Panc1 (cell line): ENCODE measurements at regions not wholly inside any gene's neighbourhood (a gene's known extent, or its start where the extent isn't known, plus 50 kb on each side); places are given as distances from the start of the nearest gene placed in this dataset.

Source experiments
- ATAC-seq: fragments of 200-7000 bp; cut with Tn5 transposase; 2 replicates; pipeline ENCODE4 v1.9.1; 2020; ENCODE audit warnings: mild to moderate bottlenecking, moderate library complexity
- BruUV-seq: library from RNA; stranded (reverse); fragments of 400-500 nt; replicated peaks from 2 replicates; lab custom pipeline; 2021; lab: Mats Ljungman, UMichigan
- CTCF ChIA-PET: fragments of 300-600 bp; sonication (Branson Sonifier 250); formaldehyde crosslinking; loops from one replicate; lab custom pipeline; 2022; ENCODE audit warnings: antibody characterized with exemption; lab: Charles Lee
- POLR2A ChIA-PET: fragments of 300-600 bp; sonication (Branson Sonifier 250); formaldehyde crosslinking; loops from one replicate; lab custom pipeline; 2022; ENCODE audit warnings: antibody characterized with exemption; lab: Charles Lee
- DNase-seq: peaks from one replicate; pipeline ENCODE4 v3.0.0-alpha.2; 2010; ENCODE audit warnings: low read depth, low spot score
- H3K27ac ChIP-seq: 2 replicates; pipeline ENCODE4 v1.5.1; 2011; ENCODE audit warnings: mild to moderate bottlenecking, low read length, inconsistent platforms
- H3K27me3 ChIP-seq: fragments of 200-500 bp; sonication (Bioruptor generic); 2 replicates; pipeline ENCODE4 v1.6.0; 2014; ENCODE audit warnings: low read length, inconsistent platforms; ENCODE audit not compliant: control insufficient read depth, insufficient read depth
- H3K36me3 ChIP-seq: fragments of 200-500 bp; sonication (Bioruptor generic); 2 replicates; pipeline ENCODE4 v1.5.1; 2014; ENCODE audit warnings: inconsistent platforms, mild to moderate bottlenecking, low read length, moderate library complexity; ENCODE audit not compliant: control insufficient read depth, insufficient read depth
- H3K4me1 ChIP-seq: 2 replicates; pipeline ENCODE4 v1.5.1; 2011; ENCODE audit warnings: inconsistent platforms, mild to moderate bottlenecking, low read length, moderate library complexity; ENCODE audit not compliant: control insufficient read depth, insufficient read depth
- H3K4me3 ChIP-seq, 2 experiments: 2 replicates each; pipeline ENCODE4 v1.5.1; 2011 to 2012; ENCODE audit warnings: low read depth in 2 of 2, low read length in 2 of 2, mild to moderate bottlenecking in 2 of 2, inconsistent platforms in 1 of 2, moderate library complexity in 1 of 2
- H3K9me3 ChIP-seq: fragments of 200-500 bp; sonication (Bioruptor generic); 2 replicates; pipeline ENCODE4 v1.5.1; 2014; ENCODE audit warnings: low read depth, mild to moderate bottlenecking, inconsistent platforms, low read length, moderate library complexity; ENCODE audit not compliant: control insufficient read depth, insufficient read depth
- POLR2AphosphoS5 ChIP-seq: IDR thresholded peaks from 2 replicates; pipeline ENCODE4 v1.6.1; 2012; ENCODE audit warnings: mild to moderate bottlenecking, low read depth, low read length, moderate library complexity
- SIN3A ChIP-seq: IDR thresholded peaks from 2 replicates; pipeline ENCODE4 v1.6.1; 2012; ENCODE audit warnings: low read depth, mild to moderate bottlenecking, low read length, moderate library complexity, borderline replicate concordance; ENCODE audit not compliant: insufficient read depth
- TCF7L2 ChIP-seq: IDR thresholded peaks from 2 replicates; pipeline ENCODE4 v1.6.1; 2011; ENCODE audit warnings: mild to moderate bottlenecking, low read depth, low read length, inconsistent platforms
- in situ Hi-C: cut with HindIII; loops from 2 replicates; pipeline ENCODE4 v1.10.0; 2016; ENCODE audit warnings: low sequenced_read_pairs, low pct_unique_long_range_greater_than_20kb
- intact Hi-C: fragments of 100-400 bp; cut with micrococcal nuclease; formaldehyde crosslinking; loops from one replicate; pipeline ENCODE4 v1.10.0; 2022; ENCODE audit not compliant: unreplicated experiment
- TF ChIP-seq, protein P1 (sequence below), 2 experiments: IDR thresholded peaks; 2 replicates each; pipeline ENCODE4 v1.6.1; 2011 to 2012; ENCODE audit warnings: low read depth in 2 of 2, control low read depth in 1 of 2, low read length in 1 of 2, mild to moderate bottlenecking in 1 of 2, moderate library complexity in 1 of 2; ENCODE audit not compliant: insufficient read depth in 1 of 2
- TF ChIP-seq, protein P2 (sequence below): fragments of 450-650 bp; IDR thresholded peaks from 2 replicates; pipeline ENCODE4 v1.5.1; 2017; ENCODE audit warnings: mild to moderate bottlenecking

DNA sequence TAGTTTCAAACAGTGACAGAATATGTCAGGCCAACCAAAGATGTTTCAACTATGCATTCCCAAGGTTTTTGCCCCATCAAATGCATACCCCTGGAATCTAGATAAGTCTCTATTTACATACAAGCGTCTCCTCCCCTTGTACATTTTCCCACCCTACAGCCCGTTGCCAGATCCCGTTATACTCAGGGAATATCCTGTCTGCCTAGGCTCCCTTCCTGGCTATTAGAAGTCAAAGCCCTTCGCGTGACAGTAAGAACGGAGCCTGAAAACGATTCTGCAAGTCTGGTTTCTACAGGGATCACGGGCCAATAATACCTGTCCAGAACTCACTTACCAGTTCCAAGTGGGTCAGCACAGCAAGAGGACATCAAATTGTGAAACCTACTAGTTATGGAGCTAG is 134.8 kb downstream of the LACC1 start:
- POLR2A ChIA-PET = no interaction called here
- H3K9me3 ChIP-seq = no peaks in the 10 kb centered on the region
- ATAC-seq (no peak), DNase-seq (no peak)
- H3K4me3 ChIP-seq = no peak overlapping the region
- H3K27ac ChIP-seq = no peak overlapping the region
- no TSS peak for BruUV-seq
- H3K4me1 ChIP-seq = no peaks in the 10 kb centered on the region
- intact Hi-C loops (no loop called here), in situ Hi-C loops (no loop called here)
- H3K27me3 ChIP-seq = no peaks in the 10 kb centered on the region
- TF ChIP-seq TCF7L2 = no peak
- no peak for TF ChIP-seq POLR2AphosphoS5
- CTCF ChIA-PET = no interaction called here
- no peaks in the 10 kb centered on the region for H3K36me3 ChIP-seq

DNA sequence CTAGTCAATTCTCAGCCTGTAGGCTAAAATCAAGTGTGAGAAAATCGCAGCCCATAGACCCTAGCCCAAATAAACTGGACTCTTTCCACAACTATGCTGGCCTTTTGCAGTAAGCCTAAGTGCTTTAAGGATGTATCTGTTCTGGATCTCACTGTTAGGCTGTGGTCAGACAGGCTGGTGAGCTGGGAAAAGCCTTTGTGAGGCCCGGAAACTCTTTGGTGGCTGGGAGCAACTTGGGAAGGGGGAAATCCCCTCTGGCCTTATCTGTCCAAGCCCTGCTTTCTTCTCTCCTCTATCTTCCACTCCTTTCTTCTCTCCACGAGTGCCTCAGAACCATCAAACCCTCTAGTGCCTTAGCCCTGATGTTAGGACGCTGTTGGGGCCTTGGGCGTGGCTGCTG is 135.4 kb downstream of the LACC1 start:
- no peaks in the 10 kb centered on the region for H3K27me3 ChIP-seq
- ChIA-PET POLR2A (no interaction called here), CTCF (no interaction called here)
- no peak overlapping the region for H3K27ac ChIP-seq
- TF ChIP-seq, protein P1, sequence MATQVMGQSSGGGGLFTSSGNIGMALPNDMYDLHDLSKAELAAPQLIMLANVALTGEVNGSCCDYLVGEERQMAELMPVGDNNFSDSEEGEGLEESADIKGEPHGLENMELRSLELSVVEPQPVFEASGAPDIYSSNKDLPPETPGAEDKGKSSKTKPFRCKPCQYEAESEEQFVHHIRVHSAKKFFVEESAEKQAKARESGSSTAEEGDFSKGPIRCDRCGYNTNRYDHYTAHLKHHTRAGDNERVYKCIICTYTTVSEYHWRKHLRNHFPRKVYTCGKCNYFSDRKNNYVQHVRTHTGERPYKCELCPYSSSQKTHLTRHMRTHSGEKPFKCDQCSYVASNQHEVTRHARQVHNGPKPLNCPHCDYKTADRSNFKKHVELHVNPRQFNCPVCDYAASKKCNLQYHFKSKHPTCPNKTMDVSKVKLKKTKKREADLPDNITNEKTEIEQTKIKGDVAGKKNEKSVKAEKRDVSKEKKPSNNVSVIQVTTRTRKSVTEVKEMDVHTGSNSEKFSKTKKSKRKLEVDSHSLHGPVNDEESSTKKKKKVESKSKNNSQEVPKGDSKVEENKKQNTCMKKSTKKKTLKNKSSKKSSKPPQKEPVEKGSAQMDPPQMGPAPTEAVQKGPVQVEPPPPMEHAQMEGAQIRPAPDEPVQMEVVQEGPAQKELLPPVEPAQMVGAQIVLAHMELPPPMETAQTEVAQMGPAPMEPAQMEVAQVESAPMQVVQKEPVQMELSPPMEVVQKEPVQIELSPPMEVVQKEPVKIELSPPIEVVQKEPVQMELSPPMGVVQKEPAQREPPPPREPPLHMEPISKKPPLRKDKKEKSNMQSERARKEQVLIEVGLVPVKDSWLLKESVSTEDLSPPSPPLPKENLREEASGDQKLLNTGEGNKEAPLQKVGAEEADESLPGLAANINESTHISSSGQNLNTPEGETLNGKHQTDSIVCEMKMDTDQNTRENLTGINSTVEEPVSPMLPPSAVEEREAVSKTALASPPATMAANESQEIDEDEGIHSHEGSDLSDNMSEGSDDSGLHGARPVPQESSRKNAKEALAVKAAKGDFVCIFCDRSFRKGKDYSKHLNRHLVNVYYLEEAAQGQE (IDR thresholded peaks at IDR 0.05; ENCODE audit: insufficient read depth in 1 of 2, low read depth in 2 of 2, low read length in 1 of 2) = no peak
- TF ChIP-seq TCF7L2 = no peak
- TF ChIP-seq SIN3A = no peak
- TF ChIP-seq POLR2AphosphoS5 = no peak
- TF ChIP-seq, protein P2, sequence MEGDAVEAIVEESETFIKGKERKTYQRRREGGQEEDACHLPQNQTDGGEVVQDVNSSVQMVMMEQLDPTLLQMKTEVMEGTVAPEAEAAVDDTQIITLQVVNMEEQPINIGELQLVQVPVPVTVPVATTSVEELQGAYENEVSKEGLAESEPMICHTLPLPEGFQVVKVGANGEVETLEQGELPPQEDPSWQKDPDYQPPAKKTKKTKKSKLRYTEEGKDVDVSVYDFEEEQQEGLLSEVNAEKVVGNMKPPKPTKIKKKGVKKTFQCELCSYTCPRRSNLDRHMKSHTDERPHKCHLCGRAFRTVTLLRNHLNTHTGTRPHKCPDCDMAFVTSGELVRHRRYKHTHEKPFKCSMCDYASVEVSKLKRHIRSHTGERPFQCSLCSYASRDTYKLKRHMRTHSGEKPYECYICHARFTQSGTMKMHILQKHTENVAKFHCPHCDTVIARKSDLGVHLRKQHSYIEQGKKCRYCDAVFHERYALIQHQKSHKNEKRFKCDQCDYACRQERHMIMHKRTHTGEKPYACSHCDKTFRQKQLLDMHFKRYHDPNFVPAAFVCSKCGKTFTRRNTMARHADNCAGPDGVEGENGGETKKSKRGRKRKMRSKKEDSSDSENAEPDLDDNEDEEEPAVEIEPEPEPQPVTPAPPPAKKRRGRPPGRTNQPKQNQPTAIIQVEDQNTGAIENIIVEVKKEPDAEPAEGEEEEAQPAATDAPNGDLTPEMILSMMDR = no peak
- intact Hi-C loops (no loop called here), in situ Hi-C loops (no loop called here)
- BruUV-seq = no TSS peak
- DNase-seq (no peak), ATAC-seq (no peak)
- no peaks in the 10 kb centered on the region for H3K4me1 ChIP-seq
- H3K4me3 ChIP-seq = no peak overlapping the region
- no peaks in the 10 kb centered on the region for H3K9me3 ChIP-seq
- H3K36me3 ChIP-seq = no peaks in the 10 kb centered on the region

DNA sequence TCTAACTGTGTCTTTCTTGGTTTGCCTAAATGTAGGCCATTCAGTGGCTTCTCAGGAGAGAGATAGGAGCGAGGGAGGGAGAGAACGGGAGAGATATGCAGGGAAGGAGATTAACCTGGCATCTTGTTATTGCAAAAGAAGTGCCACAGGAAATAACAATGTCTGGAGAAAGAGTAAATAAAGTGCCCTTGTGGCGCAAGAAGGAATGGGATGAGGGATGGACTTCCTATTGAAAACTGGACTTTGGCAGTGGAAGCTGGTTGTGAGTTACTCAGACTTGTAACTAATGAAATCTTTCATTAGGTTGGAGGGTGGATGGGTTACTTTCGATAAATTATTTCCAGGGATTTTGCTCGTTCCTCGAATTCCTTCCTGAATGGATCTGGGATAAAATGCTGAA is 136.1 kb downstream of the LACC1 start:
- Histone ChIP-seq H3K27ac (no peak overlapping the region), H3K9me3 (no peaks in the 10 kb centered on the region), H3K27me3 (no peaks in the 10 kb centered on the region), H3K4me1 (no peaks in the 10 kb centered on the region), H3K36me3 (no peaks in the 10 kb centered on the region), H3K4me3 (no peak overlapping the region)
- in situ Hi-C loops = no loop called here
- DNase-seq (no peak), ATAC-seq (no peak)
- TF ChIP-seq, protein P2 = no peak
- TF ChIP-seq TCF7L2 = no peak
- TF ChIP-seq, protein P1 (IDR thresholded peaks at IDR 0.05; ENCODE audit: insufficient read depth in 1 of 2, low read depth in 2 of 2, low read length in 1 of 2) = no peak
- no peak for TF ChIP-seq SIN3A
- no peak for TF ChIP-seq POLR2AphosphoS5
- ChIA-PET CTCF (no interaction called here), POLR2A (no interaction called here)
- no TSS peak for BruUV-seq
- intact Hi-C loops = no loop called here
